A549 (cell line): ENCODE measurements at regions not wholly inside any gene's neighbourhood (a gene's known extent, or its start where the extent isn't known, plus 50 kb on each side); places are given as distances from the start of the nearest gene placed in this dataset.

Experiments
- CHD2 ChIP-seq: fragments of 150-350 bp; IDR thresholded peaks from 2 replicates; pipeline ENCODE4 v1.6.1; 2014; ENCODE audit warnings: low read length; ENCODE audit not compliant: partially characterized antibody
- CTCF ChIP-seq: fragments of >200 bp; sonication (Bioruptor Twin); formaldehyde crosslinking; IDR thresholded peaks from 3 replicates; pipeline ENCODE4 v1.5.1; 2016
- KDM5A ChIP-seq: fragments of 200-600 bp; sonication (generic); IDR thresholded peaks from 2 replicates; pipeline ENCODE4 v1.6.1; 2016; ENCODE audit warnings: antibody characterized with exemption, mild to moderate bottlenecking

GRCh38 chr2:16958266-16958665, 292.6 kb upstream of the CYRIA start:
- TF ChIP-seq CTCF (no peak), KDM5A (no peak), CHD2 (no peak)
